ENCODE measurements at regions not wholly inside any gene's neighbourhood (a gene's known extent, or its start where the extent isn't known, plus 50 kb on each side); places are given as distances from the start of the nearest gene placed in this dataset.

GRCh38 chr13:47287291-47287751 lies 390.5 kb upstream of the HTR2A start:
- no peak overlapping the region for H3K4me3 ChIP-seq (ENCODE audit: low read length)
- no peak for TF ChIP-seq ZNF274 (IDR thresholded peaks at IDR 0.05; ENCODE audit: low read depth, low read length)

GRCh38 chr13:47281991-47282390 lies 385.1 kb upstream of the HTR2A start:
- TF ChIP-seq ZNF274 (IDR thresholded peaks at IDR 0.05; ENCODE audit: low read depth, low read length), result no peak
- no peak overlapping the region for H3K4me3 ChIP-seq (ENCODE audit: low read length)

GRCh38 chr13:47279920-47280319 lies 383.1 kb upstream of the HTR2A start:
- TF ChIP-seq ZNF274 (IDR thresholded peaks at IDR 0.05; ENCODE audit: low read depth, low read length), result no peak
- no peak overlapping the region for H3K4me3 ChIP-seq (ENCODE audit: low read length)

- H3K4me3 ChIP-seq (ENCODE audit: low read length), result no peak overlapping the region
- no peak for TF ChIP-seq ZNF274 (IDR thresholded peaks at IDR 0.05; ENCODE audit: low read depth, low read length)
Measured at GRCh38 chr13:47277774-47278173, 380.9 kb upstream of the HTR2A start.

GRCh38 chr13:47268270-47268669 lies 371.4 kb upstream of the HTR2A start:
- no peak for TF ChIP-seq ZNF274 (IDR thresholded peaks at IDR 0.05; ENCODE audit: low read depth, low read length)
- no peak overlapping the region for H3K4me3 ChIP-seq (ENCODE audit: low read length)

GRCh38 chr13:47258384-47258783 lies 361.5 kb upstream of the HTR2A start:
- no peak for TF ChIP-seq ZNF274 (IDR thresholded peaks at IDR 0.05; ENCODE audit: low read depth, low read length)

GRCh38 chr13:47256618-47257017 lies 359.8 kb upstream of the HTR2A start:
- no peak overlapping the region for H3K4me3 ChIP-seq (ENCODE audit: low read length)
- TF ChIP-seq ZNF274 (IDR thresholded peaks at IDR 0.05; ENCODE audit: low read depth, low read length), result no peak

More at GRCh38 chr13:47258384-47258783, 361.5 kb upstream of the HTR2A start:
- H3K4me3 ChIP-seq (ENCODE audit: low read length), result no peak overlapping the region

- no peak overlapping the region for H3K4me3 ChIP-seq (ENCODE audit: low read length)
- TF ChIP-seq ZNF274 (IDR thresholded peaks at IDR 0.05; ENCODE audit: low read depth, low read length), result no peak
Measured at GRCh38 chr13:47252627-47253026, 355.8 kb upstream of the HTR2A start.

GRCh38 chr13:47251771-47252170 lies 354.9 kb upstream of the HTR2A start:
- no peak overlapping the region for H3K4me3 ChIP-seq (ENCODE audit: low read length)
- TF ChIP-seq ZNF274 (IDR thresholded peaks at IDR 0.05; ENCODE audit: low read depth, low read length), result no peak

GRCh38 chr13:47250146-47250545 lies 353.3 kb upstream of the HTR2A start:
- TF ChIP-seq ZNF274 (IDR thresholded peaks at IDR 0.05; ENCODE audit: low read depth, low read length), result no peak
- no peak overlapping the region for H3K4me3 ChIP-seq (ENCODE audit: low read length)

GRCh38 chr13:47249266-47249665 lies 352.4 kb upstream of the HTR2A start:
- TF ChIP-seq ZNF274 (IDR thresholded peaks at IDR 0.05; ENCODE audit: low read depth, low read length), result no peak
- no peak overlapping the region for H3K4me3 ChIP-seq (ENCODE audit: low read length)

GRCh38 chr13:47241446-47241845 lies 344.6 kb upstream of the HTR2A start:
- no peak for TF ChIP-seq ZNF274 (IDR thresholded peaks at IDR 0.05; ENCODE audit: low read depth, low read length)
- no peak overlapping the region for H3K4me3 ChIP-seq (ENCODE audit: low read length)

GRCh38 chr13:47239025-47239424 lies 342.2 kb upstream of the HTR2A start:
- no peak for TF ChIP-seq ZNF274 (IDR thresholded peaks at IDR 0.05; ENCODE audit: low read depth, low read length)
- H3K4me3 ChIP-seq (ENCODE audit: low read length), result no peak overlapping the region

- H3K4me3 ChIP-seq (ENCODE audit: low read length), result no peak overlapping the region
- no peak for TF ChIP-seq ZNF274 (IDR thresholded peaks at IDR 0.05; ENCODE audit: low read depth, low read length)
Measured at GRCh38 chr13:47237571-47237970, 340.7 kb upstream of the HTR2A start.

- no peak overlapping the region for H3K4me3 ChIP-seq (ENCODE audit: low read length)
- no peak for TF ChIP-seq ZNF274 (IDR thresholded peaks at IDR 0.05; ENCODE audit: low read depth, low read length)
Measured at GRCh38 chr13:47233734-47234133, 336.9 kb upstream of the HTR2A start.

GRCh38 chr13:47232516-47232915 lies 335.7 kb upstream of the HTR2A start:
- no peak overlapping the region for H3K4me3 ChIP-seq (ENCODE audit: low read length)
- TF ChIP-seq ZNF274 (IDR thresholded peaks at IDR 0.05; ENCODE audit: low read depth, low read length), result no peak

Measured in GM08714 (cell line).